Panc1 (cell line): ENCODE measurements at regions not wholly inside any gene's neighbourhood (a gene's known extent, or its start where the extent isn't known, plus 50 kb on each side); places are given as distances from the start of the nearest gene placed in this dataset.

Source experiments
- ATAC-seq: fragments of 200-7000 bp; cut with Tn5 transposase; 2 replicates; pipeline ENCODE4 v1.9.1; 2020; ENCODE audit warnings: mild to moderate bottlenecking, moderate library complexity
- BruUV-seq: library from RNA; stranded (reverse); fragments of 400-500 nt; replicated peaks from 2 replicates; lab custom pipeline; 2021; lab: Mats Ljungman, UMichigan
- CTCF ChIA-PET: fragments of 300-600 bp; sonication (Branson Sonifier 250); formaldehyde crosslinking; loops from one replicate; lab custom pipeline; 2022; ENCODE audit warnings: antibody characterized with exemption; lab: Charles Lee
- POLR2A ChIA-PET: fragments of 300-600 bp; sonication (Branson Sonifier 250); formaldehyde crosslinking; loops from one replicate; lab custom pipeline; 2022; ENCODE audit warnings: antibody characterized with exemption; lab: Charles Lee
- DNase-seq: peaks from one replicate; pipeline ENCODE4 v3.0.0-alpha.2; 2010; ENCODE audit warnings: low read depth, low spot score
- H3K27ac ChIP-seq: 2 replicates; pipeline ENCODE4 v1.5.1; 2011; ENCODE audit warnings: mild to moderate bottlenecking, low read length, inconsistent platforms
- H3K27me3 ChIP-seq: fragments of 200-500 bp; sonication (Bioruptor generic); 2 replicates; pipeline ENCODE4 v1.6.0; 2014; ENCODE audit warnings: low read length, inconsistent platforms; ENCODE audit not compliant: control insufficient read depth, insufficient read depth
- H3K36me3 ChIP-seq: fragments of 200-500 bp; sonication (Bioruptor generic); 2 replicates; pipeline ENCODE4 v1.5.1; 2014; ENCODE audit warnings: inconsistent platforms, mild to moderate bottlenecking, low read length, moderate library complexity; ENCODE audit not compliant: control insufficient read depth, insufficient read depth
- H3K4me1 ChIP-seq: 2 replicates; pipeline ENCODE4 v1.5.1; 2011; ENCODE audit warnings: inconsistent platforms, mild to moderate bottlenecking, low read length, moderate library complexity; ENCODE audit not compliant: control insufficient read depth, insufficient read depth
- H3K4me3 ChIP-seq, 2 experiments: 2 replicates each; pipeline ENCODE4 v1.5.1; 2011 to 2012; ENCODE audit warnings: low read depth in 2 of 2, low read length in 2 of 2, mild to moderate bottlenecking in 2 of 2, inconsistent platforms in 1 of 2, moderate library complexity in 1 of 2
- H3K9me3 ChIP-seq: fragments of 200-500 bp; sonication (Bioruptor generic); 2 replicates; pipeline ENCODE4 v1.5.1; 2014; ENCODE audit warnings: low read depth, mild to moderate bottlenecking, inconsistent platforms, low read length, moderate library complexity; ENCODE audit not compliant: control insufficient read depth, insufficient read depth
- CTCF ChIP-seq: fragments of 450-650 bp; IDR thresholded peaks from 2 replicates; pipeline ENCODE4 v1.5.1; 2017; ENCODE audit warnings: mild to moderate bottlenecking
- POLR2AphosphoS5 ChIP-seq: IDR thresholded peaks from 2 replicates; pipeline ENCODE4 v1.6.1; 2012; ENCODE audit warnings: mild to moderate bottlenecking, low read depth, low read length, moderate library complexity
- REST ChIP-seq, 2 experiments: IDR thresholded peaks; 2 replicates each; pipeline ENCODE4 v1.6.1; 2011 to 2012; ENCODE audit warnings: low read depth in 2 of 2, control low read depth in 1 of 2, low read length in 1 of 2, mild to moderate bottlenecking in 1 of 2, moderate library complexity in 1 of 2; ENCODE audit not compliant: insufficient read depth in 1 of 2
- SIN3A ChIP-seq: IDR thresholded peaks from 2 replicates; pipeline ENCODE4 v1.6.1; 2012; ENCODE audit warnings: low read depth, mild to moderate bottlenecking, low read length, moderate library complexity, borderline replicate concordance; ENCODE audit not compliant: insufficient read depth
- TCF7L2 ChIP-seq: IDR thresholded peaks from 2 replicates; pipeline ENCODE4 v1.6.1; 2011; ENCODE audit warnings: mild to moderate bottlenecking, low read depth, low read length, inconsistent platforms
- in situ Hi-C: cut with HindIII; loops from 2 replicates; pipeline ENCODE4 v1.10.0; 2016; ENCODE audit warnings: low sequenced_read_pairs, low pct_unique_long_range_greater_than_20kb
- intact Hi-C: fragments of 100-400 bp; cut with micrococcal nuclease; formaldehyde crosslinking; loops from one replicate; pipeline ENCODE4 v1.10.0; 2022; ENCODE audit not compliant: unreplicated experiment

GRCh38 chr15:94042180-94042928 is 189.0 kb upstream of the MCTP2 start:
- Histone ChIP-seq H3K27me3 (no peaks in the 10 kb centered on the region), H3K27ac (no peak overlapping the region), H3K36me3 (no peaks in the 10 kb centered on the region), H3K4me1 (no peaks in the 10 kb centered on the region), H3K9me3 (no peaks in the 10 kb centered on the region), H3K4me3 (no peak overlapping the region)
- no TSS peak for BruUV-seq
- no peak for DNase-seq
- ATAC-seq: no peak
- in situ Hi-C loops (no loop called here), intact Hi-C loops (no loop called here)
- ChIA-PET CTCF (interaction anchor here (1.1 kb wide), 1 partner anchor 78 kb away, joined by 8 read pairs; no protein-coding TSS in a partner anchor), POLR2A (interaction anchor here (0.5 kb wide), 1 partner anchor 1725 kb away, joined by 3 read pairs; no protein-coding TSS in a partner anchor)
- TF ChIP-seq REST (IDR thresholded peaks at IDR 0.05; ENCODE audit: insufficient read depth in 1 of 2, low read depth in 2 of 2, low read length in 1 of 2): no peak
- TF ChIP-seq TCF7L2: no peak
- TF ChIP-seq SIN3A: no peak
- no peak for TF ChIP-seq POLR2AphosphoS5
- TF ChIP-seq CTCF: no peak

GRCh38 chr15:94041746-94042145 is 189.6 kb upstream of the MCTP2 start:
- no peaks in the 10 kb centered on the region for H3K27me3 ChIP-seq
- TF ChIP-seq TCF7L2 (no peak), POLR2AphosphoS5 (no peak), CTCF (no peak), SIN3A (no peak), REST (IDR thresholded peaks at IDR 0.05; ENCODE audit: insufficient read depth in 1 of 2, low read depth in 2 of 2, low read length in 1 of 2) (no peak)
- DNase-seq: no peak
- H3K36me3 ChIP-seq: no peaks in the 10 kb centered on the region
- POLR2A ChIA-PET: no interaction called here
- BruUV-seq: no TSS peak
- ATAC-seq: no peak
- intact Hi-C loops: no loop called here
- H3K9me3 ChIP-seq: no peaks in the 10 kb centered on the region
- no peaks in the 10 kb centered on the region for H3K4me1 ChIP-seq
- no peak overlapping the region for H3K4me3 ChIP-seq
- CTCF ChIA-PET: interaction anchor here (1.1 kb wide), 1 partner anchor 78 kb away, joined by 8 read pairs; no protein-coding TSS in a partner anchor
- no peak overlapping the region for H3K27ac ChIP-seq
- in situ Hi-C loops: no loop called here
